GM21717 (cell line): ENCODE measurements at regions not wholly inside any gene's neighbourhood (a gene's known extent, or its start where the extent isn't known, plus 50 kb on each side); places are given as distances from the start of the nearest gene placed in this dataset.
"Not testable (repeated sequence)": the region's sequence is repeated elsewhere in the genome, so short reads cannot be mapped to it uniquely, and the experiment has no call there.

Source experiments
- ATAC-seq: cut with Tn5 transposase; IDR thresholded peaks from one replicate; pipeline ENCODE4 v1.9.1; 2021; ENCODE audit warnings: mild to moderate bottlenecking, moderate library complexity; ENCODE audit not compliant: unreplicated experiment

GRCh38 chr7:108810756-108811385 is 241.2 kb downstream of the DNAJB9 start:
- ATAC-seq, result no peak

DNA sequence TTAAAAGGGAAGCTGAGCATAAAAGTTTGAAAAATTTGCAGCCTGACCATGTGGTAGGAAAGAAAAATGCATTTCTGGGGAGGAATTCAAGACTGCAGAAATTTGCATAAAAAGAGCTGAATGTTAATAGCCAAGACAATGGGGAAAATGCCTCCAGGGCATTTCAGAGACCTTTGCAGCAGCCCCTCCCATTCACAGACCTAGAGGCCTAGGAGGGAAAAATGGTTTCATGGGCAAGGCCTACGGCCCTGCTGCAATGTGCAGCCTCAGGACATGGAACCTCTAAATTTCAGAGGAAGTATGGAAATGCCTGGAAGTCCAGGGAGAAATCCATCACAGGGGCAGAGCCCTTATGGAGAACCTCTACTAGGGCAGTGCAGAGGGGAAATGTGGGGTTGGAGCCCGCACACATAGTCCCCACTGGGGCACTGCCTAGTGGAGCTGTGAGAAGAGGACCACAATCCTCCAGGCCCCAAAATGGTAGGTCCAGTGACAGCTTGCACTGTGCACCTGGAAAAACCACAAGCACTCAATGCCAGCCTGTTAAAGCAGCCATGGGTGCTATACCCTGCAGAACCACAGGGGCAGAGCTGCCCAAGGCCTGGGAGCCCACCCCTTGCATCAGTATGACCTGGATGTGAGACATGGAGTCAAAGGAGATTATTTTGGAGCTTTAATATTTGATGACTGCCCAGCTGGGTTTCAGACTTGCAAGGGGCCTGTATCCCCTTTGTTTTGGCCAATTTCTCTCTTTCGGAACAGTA is 243.8 kb downstream of the DNAJB9 start:
- ATAC-seq, result no peak

DNA sequence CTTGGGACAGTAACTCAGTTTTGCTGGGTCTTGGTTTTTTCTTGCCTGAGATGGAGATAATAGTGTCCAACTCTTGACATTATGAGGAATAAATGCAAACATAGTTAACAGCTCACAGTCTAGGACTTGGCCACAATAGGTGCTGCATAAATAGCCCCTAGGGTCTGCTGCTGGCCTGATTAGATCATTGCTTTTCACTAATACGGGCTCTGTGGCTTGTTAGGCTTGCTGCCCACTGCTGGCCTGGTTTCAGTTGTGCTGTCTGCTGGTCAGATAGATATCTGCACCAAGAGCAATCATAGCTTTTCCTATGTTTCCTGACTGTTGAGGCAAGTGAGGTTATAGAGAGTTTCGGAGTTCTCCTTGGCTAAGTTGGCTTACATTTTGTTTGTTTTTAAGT is 246.1 kb downstream of the DNAJB9 start:
- no peak for ATAC-seq

GRCh38 chr7:108818742-108819141 is 249.1 kb downstream of the DNAJB9 start:
- no peak for ATAC-seq

- no peak for ATAC-seq
These were observed 255.3 kb downstream of the DNAJB9 start for GRCh38 chr7:108824840-108825580.

- ATAC-seq, result no peak
These were observed 255.9 kb downstream of the DNAJB9 start for GRCh38 chr7:108825581-108825909.

- no peak for ATAC-seq
These were observed 266.6 kb downstream of the DNAJB9 start for GRCh38 chr7:108836256-108836655.

- no peak for ATAC-seq
These were observed 268.5 kb downstream of the DNAJB9 start for GRCh38 chr7:108838198-108838597.

DNA sequence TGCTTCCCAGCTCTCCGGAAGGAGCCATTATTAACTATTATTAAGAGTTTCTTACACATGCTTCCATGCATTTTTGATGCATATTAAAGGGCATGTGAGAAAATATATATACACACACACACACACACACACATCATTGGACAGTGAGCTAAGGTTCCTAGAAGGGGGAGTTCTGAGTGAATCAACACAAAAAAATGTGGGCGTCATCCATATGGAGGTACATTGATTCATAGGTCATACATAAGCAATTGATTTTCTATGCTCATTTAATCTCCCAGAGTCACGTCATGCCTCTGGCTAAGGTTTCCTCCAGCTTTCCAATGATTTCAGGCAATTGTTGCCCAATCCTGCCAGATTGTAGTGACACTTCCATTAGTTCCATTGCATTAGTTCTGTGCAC is 269.4 kb downstream of the DNAJB9 start:
- no peak for ATAC-seq

GRCh38 chr7:108845951-108846350 is 276.3 kb downstream of the DNAJB9 start:
- no peak for ATAC-seq

GRCh38 chr7:108846471-108846870 is 276.8 kb downstream of the DNAJB9 start:
- ATAC-seq, result no peak

DNA sequence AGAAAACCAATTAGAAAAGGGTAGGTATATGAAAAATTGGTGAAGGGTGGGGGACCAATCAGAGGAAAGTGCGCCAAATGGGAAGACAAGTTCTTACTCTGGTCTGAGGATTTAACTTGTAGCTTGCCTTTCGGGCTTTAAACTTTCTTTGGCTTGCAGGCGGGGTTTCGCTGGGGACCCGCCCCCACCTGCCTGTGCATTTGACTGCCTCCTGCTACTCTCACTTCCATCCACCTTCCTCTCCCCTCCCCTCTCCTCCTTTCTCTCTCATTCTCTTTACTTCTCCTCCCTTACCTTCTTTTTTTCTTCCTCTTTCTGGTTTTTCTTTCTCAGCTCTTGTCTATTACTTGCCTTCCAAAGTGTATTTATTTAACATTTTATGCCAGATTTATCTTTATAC is 278.8 kb downstream of the DNAJB9 start:
- ATAC-seq, result no peak

DNA sequence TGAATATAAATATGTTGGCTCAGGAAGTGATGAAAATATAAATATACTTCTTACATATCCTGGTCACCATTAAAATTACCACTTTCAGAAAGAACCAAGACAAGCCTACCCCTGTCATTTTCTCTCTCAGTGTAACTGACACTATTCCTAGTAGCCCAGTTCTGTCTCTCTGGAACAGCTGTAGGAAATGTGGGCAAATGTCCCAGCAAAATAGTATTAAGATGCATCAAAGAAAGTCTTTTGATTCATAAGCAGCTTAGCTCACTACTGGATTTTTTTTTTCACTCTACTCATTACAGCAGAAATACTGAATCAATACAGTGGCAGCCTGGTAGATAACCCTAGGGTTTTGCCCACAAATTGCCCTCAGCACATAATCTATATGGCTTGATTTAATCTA is 290.9 kb downstream of the DNAJB9 start:
- ATAC-seq, result no peak

- no peak for ATAC-seq
These were observed 291.4 kb downstream of the DNAJB9 start for GRCh38 chr7:108861071-108861470.

DNA sequence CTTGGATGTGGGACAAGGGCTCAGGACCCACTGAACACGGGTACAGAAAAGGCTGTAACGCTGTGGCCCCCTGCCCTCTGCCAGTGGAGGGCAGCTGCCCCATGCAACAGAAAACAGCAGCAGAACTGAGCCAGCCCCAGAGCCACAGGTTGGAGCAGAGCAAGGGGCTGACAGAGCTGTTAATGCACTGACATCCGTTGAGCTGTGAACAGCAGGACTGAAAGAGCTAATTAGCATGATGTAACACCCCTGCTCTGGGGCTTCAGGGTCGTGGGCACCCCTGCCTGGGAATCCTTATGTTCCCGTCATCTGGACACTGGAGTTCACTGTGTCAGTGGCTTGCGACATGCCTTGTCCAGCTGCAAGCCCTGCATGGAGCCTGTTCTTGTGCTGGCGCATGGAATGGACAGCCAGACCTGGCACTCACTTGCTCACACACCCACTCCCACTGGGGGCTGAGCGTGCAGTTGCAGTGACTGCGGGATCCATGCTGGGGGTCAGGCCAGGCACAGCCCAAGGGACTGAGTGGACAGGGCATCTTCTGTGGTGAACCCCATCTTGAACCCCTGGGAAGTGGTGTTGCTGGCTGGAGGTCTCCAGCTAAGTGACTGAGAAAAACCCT is 293.7 kb downstream of the DNAJB9 start:
- no peak for ATAC-seq

- ATAC-seq, result no peak
These were observed 299.4 kb downstream of the DNAJB9 start for GRCh38 chr7:108869070-108869469.

GRCh38 chr7:108875139-108875538 is 305.5 kb downstream of the DNAJB9 start:
- ATAC-seq, result no peak

DNA sequence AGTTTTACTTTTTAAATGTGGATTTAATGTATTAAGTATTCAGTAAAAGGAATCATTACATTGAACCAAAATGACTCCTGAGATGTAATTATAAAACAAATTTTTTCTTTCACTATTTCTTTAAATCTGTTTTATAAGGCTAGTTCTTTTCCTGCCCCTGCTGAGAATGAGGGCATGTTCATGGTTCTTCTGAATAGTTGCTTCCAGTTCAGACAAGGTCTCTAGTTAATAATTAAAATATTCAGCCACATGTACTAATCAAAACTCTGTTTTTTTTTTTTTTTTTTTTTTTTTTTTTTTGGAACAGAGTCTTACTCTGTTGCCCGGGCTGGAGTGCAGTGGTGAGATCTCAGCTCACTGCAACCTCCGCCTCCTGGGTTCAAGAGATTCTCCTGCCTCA is 321.2 kb downstream of the DNAJB9 start:
- ATAC-seq, result no peak

- ATAC-seq, result no peak
These were observed 338.8 kb downstream of the DNAJB9 start for GRCh38 chr7:108908456-108908855.

DNA sequence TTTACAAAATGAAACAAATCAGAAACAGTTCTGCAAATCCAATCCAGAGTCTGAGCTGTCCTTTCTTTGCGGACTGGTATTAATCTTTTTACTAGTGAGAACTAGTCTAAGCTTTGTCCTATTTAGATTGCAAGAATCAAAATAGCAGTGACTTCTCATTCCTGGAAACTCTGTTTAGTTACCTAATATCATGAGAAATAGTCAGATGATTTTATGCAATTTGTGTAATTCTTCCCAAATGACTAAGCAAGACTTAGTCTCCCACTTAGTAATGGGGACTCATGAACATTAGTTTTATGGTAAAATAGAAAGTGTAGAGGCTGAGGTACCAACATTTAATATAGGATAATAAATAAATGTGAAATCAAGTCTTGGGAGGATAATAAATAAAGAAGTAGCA is 341.3 kb downstream of the DNAJB9 start:
- no peak for ATAC-seq

- ATAC-seq, result no peak
These were observed 350.8 kb downstream of the DNAJB9 start for GRCh38 chr7:108920490-108920889.

DNA sequence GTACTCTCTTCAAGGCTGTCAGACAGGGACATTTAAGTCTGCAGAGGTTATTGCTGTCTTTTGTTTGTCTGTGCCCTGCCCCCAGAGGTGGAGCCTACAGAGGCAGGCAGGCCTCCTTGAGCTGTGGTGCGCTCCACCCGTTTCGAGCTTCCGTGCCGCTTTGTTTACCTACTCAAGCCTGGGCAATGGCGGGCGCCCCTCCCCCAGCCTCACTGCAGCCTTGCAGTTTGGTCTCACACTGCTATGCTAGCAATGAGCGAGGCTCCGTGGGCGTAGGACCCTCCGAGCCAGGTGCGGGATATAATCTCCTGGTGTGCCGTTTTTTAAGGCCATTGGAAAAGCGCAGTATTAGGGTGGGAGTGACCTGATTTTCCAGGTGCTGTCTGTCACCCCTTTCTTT is 373.4 kb downstream of the DNAJB9 start:
- not testable (repeated sequence) for ATAC-seq
